D721Med (cell line): ENCODE measurements at regions not wholly inside any gene's neighbourhood (a gene's known extent, or its start where the extent isn't known, plus 50 kb on each side); places are given as distances from the start of the nearest gene placed in this dataset.
"Not testable (repeated sequence)": the region's sequence is repeated elsewhere in the genome, so short reads cannot be mapped to it uniquely, and the experiment has no call there.

Source experiments
- DNase-seq: peaks from one replicate; pipeline ENCODE4 v3.0.0; 2011; ENCODE audit warnings: low spot score; ENCODE audit not compliant: insufficient read length
- FAIRE-seq: peaks from 2 replicates; lab custom pipeline; 2011; peaks lifted over from hg19 to GRCh38; lab: Jason Lieb, UNC
- TF ChIP-seq, protein P1 (sequence below): IDR thresholded peaks from 2 replicates; pipeline ENCODE4 v1.5.1; 2012; ENCODE audit warnings: mild to moderate bottlenecking, control low read depth; ENCODE audit not compliant: insufficient read depth; ENCODE audit errors: missing control alignments

DNA sequence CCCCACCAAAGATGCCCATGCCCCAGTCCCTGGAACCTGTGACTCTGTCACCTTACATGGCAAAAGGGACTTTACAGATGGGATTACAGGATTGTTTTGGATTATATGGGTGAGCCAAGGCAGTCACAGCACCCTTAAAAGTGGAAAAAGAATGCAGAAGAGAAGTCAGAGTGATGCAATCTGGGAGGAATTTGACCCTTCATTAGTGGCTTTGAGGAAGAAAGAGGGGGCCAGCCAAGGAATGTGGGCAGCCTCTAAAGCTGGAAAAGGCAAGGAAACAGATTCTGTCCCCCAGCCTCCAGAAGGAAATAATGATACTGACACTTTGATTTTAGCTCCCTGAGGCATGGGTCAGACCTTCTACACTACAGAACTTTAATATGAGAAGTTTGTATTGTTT lies 257.3 kb upstream of the ISX start:
- TF ChIP-seq, protein P1, sequence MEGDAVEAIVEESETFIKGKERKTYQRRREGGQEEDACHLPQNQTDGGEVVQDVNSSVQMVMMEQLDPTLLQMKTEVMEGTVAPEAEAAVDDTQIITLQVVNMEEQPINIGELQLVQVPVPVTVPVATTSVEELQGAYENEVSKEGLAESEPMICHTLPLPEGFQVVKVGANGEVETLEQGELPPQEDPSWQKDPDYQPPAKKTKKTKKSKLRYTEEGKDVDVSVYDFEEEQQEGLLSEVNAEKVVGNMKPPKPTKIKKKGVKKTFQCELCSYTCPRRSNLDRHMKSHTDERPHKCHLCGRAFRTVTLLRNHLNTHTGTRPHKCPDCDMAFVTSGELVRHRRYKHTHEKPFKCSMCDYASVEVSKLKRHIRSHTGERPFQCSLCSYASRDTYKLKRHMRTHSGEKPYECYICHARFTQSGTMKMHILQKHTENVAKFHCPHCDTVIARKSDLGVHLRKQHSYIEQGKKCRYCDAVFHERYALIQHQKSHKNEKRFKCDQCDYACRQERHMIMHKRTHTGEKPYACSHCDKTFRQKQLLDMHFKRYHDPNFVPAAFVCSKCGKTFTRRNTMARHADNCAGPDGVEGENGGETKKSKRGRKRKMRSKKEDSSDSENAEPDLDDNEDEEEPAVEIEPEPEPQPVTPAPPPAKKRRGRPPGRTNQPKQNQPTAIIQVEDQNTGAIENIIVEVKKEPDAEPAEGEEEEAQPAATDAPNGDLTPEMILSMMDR = no peak
- FAIRE-seq (no peak), DNase-seq (no peak)

DNA sequence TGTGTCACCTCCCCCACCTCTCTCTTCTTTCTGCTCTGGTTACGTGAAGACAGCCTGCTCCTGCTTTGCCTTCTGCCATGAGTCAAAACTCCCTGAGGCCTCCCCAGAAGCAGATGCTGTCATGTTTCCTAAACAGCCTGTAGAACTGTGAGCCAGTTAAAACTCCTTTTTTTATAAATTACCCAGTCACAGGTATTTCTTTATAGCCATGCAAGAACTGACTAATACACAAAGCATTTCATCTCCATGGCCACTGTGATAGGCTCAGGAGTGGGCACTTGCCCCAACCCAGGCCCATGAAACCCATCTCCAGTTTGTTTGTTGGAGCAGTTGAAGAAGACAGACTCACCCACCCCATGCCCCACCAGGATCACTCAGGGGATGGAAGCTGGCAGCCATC lies 253.3 kb upstream of the ISX start:
- no peak for FAIRE-seq
- DNase-seq = no peak
- TF ChIP-seq, protein P1 = no peak

DNA sequence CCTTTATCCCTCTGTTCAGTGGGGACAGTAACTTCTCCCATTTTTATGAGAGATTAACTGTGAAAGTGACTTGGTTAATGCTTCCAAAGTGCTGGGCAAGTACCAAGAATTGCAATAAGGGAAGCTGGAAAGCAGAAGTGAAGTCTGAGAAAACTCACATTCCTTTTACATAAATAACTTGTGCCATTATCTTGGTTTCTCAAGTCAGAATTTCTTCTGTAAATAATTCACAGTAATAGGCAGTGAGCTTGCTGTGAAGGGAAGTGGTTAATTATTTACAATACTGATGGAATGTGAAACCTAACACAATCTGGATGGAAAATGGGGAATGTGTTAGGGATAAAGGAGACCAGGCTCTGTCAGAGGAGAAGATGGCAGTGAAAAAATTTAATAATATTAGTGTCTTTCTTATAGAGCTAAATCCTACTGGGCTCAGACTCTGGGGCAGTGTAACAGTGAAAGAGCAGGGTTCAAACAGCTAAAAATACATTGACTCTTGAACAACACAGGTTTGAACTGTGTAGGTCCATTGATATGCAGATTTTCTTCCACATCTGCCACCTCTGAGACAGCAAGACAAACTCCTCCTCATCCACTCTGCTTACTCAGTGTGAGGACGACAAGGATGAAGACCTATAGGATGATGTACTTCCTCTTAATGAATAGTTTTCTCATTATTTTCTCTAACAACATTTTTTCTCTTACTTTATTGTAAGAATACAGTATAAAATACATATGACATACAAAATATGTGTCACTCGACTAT lies 251.5 kb upstream of the ISX start:
- TF ChIP-seq, protein P1 = no peak
- FAIRE-seq (no peak), DNase-seq (no peak)

DNA sequence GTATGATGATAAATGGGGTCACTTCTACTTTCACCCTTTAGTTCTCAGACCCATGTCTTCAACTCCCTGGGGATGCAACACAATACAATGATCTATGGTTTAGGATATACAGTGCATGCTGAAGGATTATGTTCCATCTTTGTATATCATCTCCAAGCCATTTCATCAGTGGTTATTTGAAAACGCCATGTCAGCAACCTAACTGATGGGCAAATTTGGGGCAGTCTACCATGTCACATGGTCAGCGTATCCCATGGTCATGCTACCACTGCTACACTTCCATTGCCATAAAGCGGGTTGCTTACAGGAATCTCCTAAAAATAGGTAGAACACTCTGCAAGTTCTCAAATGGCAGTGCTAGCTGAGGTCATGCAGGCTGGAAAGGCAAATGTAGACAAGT lies 236.5 kb upstream of the ISX start:
- TF ChIP-seq, protein P1 = no peak
- FAIRE-seq (no peak), DNase-seq (no peak)

DNA sequence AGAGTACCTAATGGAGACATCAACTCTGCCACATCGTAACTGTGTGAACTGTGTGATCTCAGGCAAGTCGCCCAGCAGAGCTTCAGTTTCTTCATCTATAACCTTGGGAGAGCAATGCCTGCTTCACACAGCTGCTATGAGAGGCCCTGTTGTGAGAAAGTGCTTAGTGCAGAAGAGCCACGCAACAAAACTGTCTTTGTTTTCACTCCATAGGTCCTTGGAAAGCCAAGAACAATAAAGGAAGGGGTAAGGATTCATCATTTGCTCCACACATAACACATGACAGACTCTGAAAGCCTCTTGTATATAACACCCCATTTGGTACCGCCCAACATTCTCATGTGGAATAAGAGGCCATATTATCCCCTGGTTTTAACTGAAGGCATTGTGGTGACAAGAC lies 231.9 kb upstream of the ISX start:
- TF ChIP-seq, protein P1 = no peak
- FAIRE-seq = no peak
- no peak for DNase-seq

DNA sequence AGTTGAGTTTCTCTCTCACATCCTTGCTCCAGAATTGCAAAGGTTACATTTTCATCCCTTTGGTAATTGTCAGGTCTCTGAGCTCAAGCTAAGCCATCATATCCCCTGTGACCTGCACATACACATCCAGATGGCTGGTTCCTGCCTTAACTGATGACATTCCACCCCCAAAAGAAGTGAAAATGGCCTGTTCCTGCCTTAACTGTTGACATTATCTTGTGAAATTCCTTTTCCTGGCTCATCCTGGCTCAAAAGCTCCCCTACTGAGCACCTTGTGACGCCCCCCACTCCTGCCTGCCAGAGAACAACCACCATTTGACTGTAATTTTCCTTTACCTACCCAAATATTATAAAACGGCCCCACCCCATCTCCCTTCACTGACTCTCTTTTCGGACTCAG lies 231.4 kb upstream of the ISX start:
- not testable (repeated sequence) for DNase-seq, FAIRE-seq

DNA sequence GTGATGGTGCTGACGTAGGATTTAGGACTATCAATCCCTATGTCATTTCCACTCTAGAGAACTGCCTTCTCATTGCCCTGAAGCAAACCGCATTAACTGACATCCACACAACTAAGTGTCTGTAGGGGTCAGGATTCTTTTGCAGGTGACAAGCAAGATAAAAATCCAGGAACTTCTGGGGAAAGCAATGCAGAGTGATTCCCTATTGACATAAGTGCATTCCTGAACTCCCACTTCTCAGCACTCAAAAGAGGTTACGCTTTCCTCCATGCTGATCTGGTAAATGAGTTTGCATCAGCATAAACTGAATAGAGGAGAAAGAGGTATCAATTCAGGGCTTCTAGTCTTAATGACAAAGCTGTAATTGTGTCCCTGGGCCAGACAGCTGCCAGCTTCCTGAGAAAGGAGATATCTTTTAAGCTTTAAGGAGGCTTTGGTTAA lies 224.6 kb upstream of the ISX start:
- FAIRE-seq (no peak), DNase-seq (no peak)
- TF ChIP-seq, protein P1 = no peak
